H1 (cell line): ENCODE measurements at regions not wholly inside any gene's neighbourhood (a gene's known extent, or its start where the extent isn't known, plus 50 kb on each side); places are given as distances from the start of the nearest gene placed in this dataset.

Experiments used
- CTCF ChIA-PET: fragments of 300-600 bp; sonication (Branson Sonifier 250); formaldehyde crosslinking; loops from one replicate; lab custom pipeline; 2021; ENCODE audit not compliant: partially characterized antibody; lab: Charles Lee
- POLR2A ChIA-PET: fragments of 300-600 bp; sonication (Branson Sonifier 250); formaldehyde crosslinking; loops from one replicate; lab custom pipeline; 2021; ENCODE audit warnings: inconsistent platforms; ENCODE audit not compliant: partially characterized antibody; lab: Charles Lee
- DNase-seq, 2 experiments: peaks; one replicate each; pipeline versions ENCODE4 v3.0.0 to v3.0.0-alpha.2; 2010 to 2022; ENCODE audit warnings: low spot score in 2 of 2, low read depth in 1 of 2, mixed read lengths in 1 of 2
- FAIRE-seq: peaks from 2 replicates; lab custom pipeline; 2011; peaks lifted over from hg19 to GRCh38; lab: Jason Lieb, UNC
- H2AFZ ChIP-seq: 2 replicates; pipeline ENCODE4 v1.8.1; 2012; ENCODE audit warnings: low read length, inconsistent platforms
- H2AK5ac ChIP-seq: 2 replicates; pipeline ENCODE4 v1.6.1; 2013; ENCODE audit warnings: low read depth, low read length
- H2BK120ac ChIP-seq: replicated peaks from 2 replicates; pipeline ENCODE3; 2013; ENCODE audit warnings: low read depth, low read length, inconsistent platforms
- H2BK12ac ChIP-seq: 2 replicates; pipeline ENCODE4 v1.6.1; 2013; ENCODE audit warnings: low read depth, low read length
- H2BK15ac ChIP-seq: 2 replicates; pipeline ENCODE4 v1.6.1; 2013; ENCODE audit warnings: low read length
- H2BK20ac ChIP-seq: 2 replicates; pipeline ENCODE4 v1.6.1; 2013; ENCODE audit warnings: low read length
- H2BK5ac ChIP-seq: 2 replicates; pipeline ENCODE4 v1.6.1; 2013; ENCODE audit warnings: low read depth, low read length
- H3K14ac ChIP-seq: 2 replicates; pipeline ENCODE4 v1.6.1; 2013; ENCODE audit warnings: inconsistent platforms; ENCODE audit not compliant: insufficient read length
- H3K18ac ChIP-seq: 2 replicates; pipeline ENCODE4 v1.6.1; 2013; ENCODE audit warnings: low read length; ENCODE audit errors: extremely low read depth
- H3K23ac ChIP-seq: 2 replicates; pipeline ENCODE4 v1.6.1; 2013; ENCODE audit warnings: inconsistent platforms; ENCODE audit not compliant: insufficient read length
- H3K23me2 ChIP-seq: 2 replicates; pipeline ENCODE4 v1.6.1; 2013; ENCODE audit warnings: low read depth, low read length
- H3K27ac ChIP-seq: 2 replicates; pipeline ENCODE4 v1.6.1; 2011; ENCODE audit warnings: low read depth, low read length, inconsistent platforms
- H3K27me3 ChIP-seq, 4 experiments: replicated peaks in 1 of 4; 1 replicate in 1 of 4; 2 replicates in 3 of 4; pipeline versions ENCODE4 v1.6.1 to v1.8.1; 2011 to 2013; ENCODE audit warnings: low read length in 3 of 4, mild to moderate bottlenecking in 3 of 4, inconsistent platforms in 2 of 4, mixed read lengths in 2 of 4, moderate library complexity in 1 of 4; ENCODE audit not compliant: control insufficient read depth in 3 of 4, insufficient read depth in 3 of 4; ENCODE audit errors: extremely low read depth in 1 of 4
- H3K36me3 ChIP-seq, 4 experiments: 2 replicates each; pipeline versions ENCODE4 v1.6.1 to v1.8.1; 2011 to 2013; ENCODE audit warnings: mild to moderate bottlenecking in 4 of 4, low read length in 3 of 4, moderate library complexity in 2 of 4, control low read depth in 1 of 4, inconsistent platforms in 1 of 4; ENCODE audit not compliant: insufficient read depth in 4 of 4, control insufficient read depth in 2 of 4
- H3K4ac ChIP-seq: replicated peaks from 2 replicates; pipeline ENCODE3; 2013; ENCODE audit warnings: low read length, low read depth, mixed read lengths, inconsistent platforms; ENCODE audit not compliant: insufficient read length
- H3K4me1 ChIP-seq, 4 experiments: replicated peaks in 1 of 4; 1 replicate in 1 of 4; 2 replicates in 3 of 4; pipeline versions ENCODE4 v1.6.1 to v1.8.1; 2011 to 2013; ENCODE audit warnings: low read length in 3 of 4, inconsistent platforms in 2 of 4, mixed read lengths in 1 of 4; ENCODE audit not compliant: insufficient read depth in 4 of 4, control insufficient read depth in 3 of 4
- H3K4me2 ChIP-seq, 2 experiments: 2 replicates each; pipeline versions ENCODE4 v1.6.1 to v1.8.1; 2011 to 2013; ENCODE audit warnings: low read depth in 2 of 2, low read length in 2 of 2, control low read depth in 1 of 2, inconsistent platforms in 1 of 2, mild to moderate bottlenecking in 1 of 2; ENCODE audit not compliant: insufficient read depth in 1 of 2
- H3K4me3 ChIP-seq, 4 experiments: fragments of 200-600, 300-600 bp in 1 of 4; sonication (generic), shearing (Covaris generic), sonication (Bioruptor Twin) in 1 of 4; 2 replicates each; pipeline versions ENCODE4 v1.5.1 to v1.8.1; 2011 to 2016; ENCODE audit warnings: low read length in 4 of 4, low read depth in 3 of 4, control low read depth in 2 of 4, inconsistent platforms in 2 of 4, mild to moderate bottlenecking in 2 of 4, mixed read lengths in 1 of 4, moderate library complexity in 1 of 4; ENCODE audit not compliant: insufficient read depth in 2 of 4; ENCODE audit errors: extremely low read depth in 1 of 4
- H3K56ac ChIP-seq: replicated peaks from 2 replicates; pipeline ENCODE3; 2013; ENCODE audit warnings: low read depth, mild to moderate bottlenecking, mixed read lengths, low read length, inconsistent platforms; ENCODE audit not compliant: insufficient read length
- H3K79me1 ChIP-seq: 2 replicates; pipeline ENCODE4 v1.6.1; 2013; ENCODE audit warnings: low read depth, low read length, control low read depth
- H3K79me2 ChIP-seq, 2 experiments: 2 replicates each; pipeline versions ENCODE4 v1.6.1 to v1.8.1; 2012 to 2013; ENCODE audit warnings: low read length in 2 of 2, mild to moderate bottlenecking in 2 of 2, inconsistent platforms in 1 of 2; ENCODE audit not compliant: insufficient read depth in 2 of 2, control insufficient read depth in 1 of 2
- H3K9ac ChIP-seq, 4 experiments: replicated peaks in 1 of 4; 1 replicate in 1 of 4; 2 replicates in 3 of 4; pipeline versions ENCODE4 v1.6.1 to v1.8.1; 2011 to 2013; ENCODE audit warnings: low read depth in 3 of 4, low read length in 3 of 4, control low read depth in 2 of 4, mild to moderate bottlenecking in 2 of 4, moderate library complexity in 2 of 4, inconsistent platforms in 1 of 4; ENCODE audit errors: extremely low read depth in 1 of 4
- H3K9me3 ChIP-seq, 2 experiments: 2 replicates each; pipeline versions ENCODE4 v1.6.1 to v1.8.1; 2012 to 2013; ENCODE audit warnings: mild to moderate bottlenecking in 2 of 2, moderate library complexity in 2 of 2, control low read depth in 1 of 2, inconsistent platforms in 1 of 2, low read depth in 1 of 2, low read length in 1 of 2, mixed read lengths in 1 of 2; ENCODE audit not compliant: insufficient read depth in 2 of 2
- H4K20me1 ChIP-seq, 2 experiments: replicated peaks in 1 of 2; 2 replicates each; pipeline versions ENCODE3 to v1.8.1; 2011 to 2013; ENCODE audit warnings: inconsistent platforms in 2 of 2, low read length in 2 of 2, mild to moderate bottlenecking in 1 of 2; ENCODE audit not compliant: insufficient read depth in 2 of 2, control insufficient read depth in 1 of 2
- H4K5ac ChIP-seq: 2 replicates; pipeline ENCODE4 v1.6.1; 2013; ENCODE audit warnings: low read length, low read depth, mixed read lengths, inconsistent platforms; ENCODE audit not compliant: insufficient read length
- H4K8ac ChIP-seq: 2 replicates; pipeline ENCODE4 v1.8.0; 2013; ENCODE audit warnings: mild to moderate bottlenecking, moderate library complexity, low read length, inconsistent platforms; ENCODE audit not compliant: insufficient read depth; ENCODE audit errors: extremely low read depth
- H4K91ac ChIP-seq: replicated peaks from 2 replicates; pipeline ENCODE3; 2013; ENCODE audit warnings: low read length, mixed read lengths, inconsistent platforms; ENCODE audit not compliant: insufficient read length
- CTBP2 ChIP-seq: IDR thresholded peaks from 2 replicates; pipeline ENCODE4 v1.7.0; 2011; ENCODE audit warnings: borderline replicate concordance, mild to moderate bottlenecking, moderate library complexity, mixed read lengths, low read length; ENCODE audit not compliant: insufficient read depth, insufficient read length
- EP300 ChIP-seq, 2 experiments: IDR thresholded peaks; 1 replicate in 1 of 2; 2 replicates in 1 of 2; pipeline ENCODE4 v1.6.1; 2011 to 2012; ENCODE audit warnings: low read depth in 2 of 2, low read length in 2 of 2, mild to moderate bottlenecking in 2 of 2, borderline replicate concordance in 1 of 2, inconsistent platforms in 1 of 2, moderate library complexity in 1 of 2
- EZH2 ChIP-seq: fragments of 200-600 bp; sonication (generic); IDR thresholded peaks from 2 replicates; pipeline ENCODE4 v1.7.1; 2012; ENCODE audit warnings: low read depth, mild to moderate bottlenecking, moderate library complexity, low read length, inconsistent platforms; ENCODE audit not compliant: severe bottlenecking
- FOSL1 ChIP-seq: IDR thresholded peaks from 2 replicates; pipeline ENCODE4 v1.6.1; 2011; ENCODE audit warnings: mild to moderate bottlenecking, low read depth, low read length, moderate library complexity; ENCODE audit not compliant: insufficient read depth
- KDM1A ChIP-seq: fragments of 200-600, 300-600 bp; sonication (generic); IDR thresholded peaks from 2 replicates; pipeline ENCODE4 v1.7.1; 2016; ENCODE audit warnings: mild to moderate bottlenecking, low read length, borderline replicate concordance
- NANOG ChIP-seq: IDR thresholded peaks from 2 replicates; pipeline ENCODE4 v1.6.1; 2011; ENCODE audit warnings: low read length, low read depth, mild to moderate bottlenecking, inconsistent platforms; ENCODE audit not compliant: insufficient read depth, poor library complexity, severe bottlenecking
- POLR2AphosphoS5 ChIP-seq: IDR thresholded peaks from 2 replicates; pipeline ENCODE4 v1.6.1; 2011; ENCODE audit warnings: low read depth, low read length
- RBBP5 ChIP-seq: IDR thresholded peaks from 2 replicates; pipeline ENCODE4 v1.7.1; 2012; ENCODE audit warnings: low read depth, mild to moderate bottlenecking, inconsistent platforms, low read length, moderate library complexity, borderline replicate concordance
- RFX5 ChIP-seq: IDR thresholded peaks from 2 replicates; pipeline ENCODE4 v1.6.1; 2011; ENCODE audit warnings: low read depth, low read length, improper control_type of control experiment, borderline replicate concordance
- RXRA ChIP-seq: IDR thresholded peaks from 2 replicates; pipeline ENCODE4 v1.6.1; 2011; ENCODE audit warnings: low read depth, mild to moderate bottlenecking, low read length, moderate library complexity; ENCODE audit not compliant: insufficient read depth
- SIX5 ChIP-seq: IDR thresholded peaks from 2 replicates; pipeline ENCODE4 v1.6.1; 2011; ENCODE audit warnings: mild to moderate bottlenecking, low read depth, low read length
- TAF7 ChIP-seq: optimal IDR thresholded peaks from 2 replicates; pipeline ENCODE3; 2011; ENCODE audit warnings: low read depth, mild to moderate bottlenecking, inconsistent platforms, low read length, moderate library complexity, borderline replicate concordance
- YY1 ChIP-seq: IDR thresholded peaks from 2 replicates; pipeline ENCODE4 v1.6.1; 2011; ENCODE audit warnings: low read depth, mild to moderate bottlenecking, low read length
- WGBS, 2 experiments: shearing (Covaris generic) in 1 of 2; methylation state at CpG; one replicate each; pipeline versions ENCODE4 v1.1.6 to v1.1.7; 2013 to 2015; ENCODE audit warnings: low lambda C conversion rate in 2 of 2, mixed read lengths in 2 of 2, inconsistent platforms in 1 of 2, low coverage in 1 of 2, missing lambda C conversion rate in 1 of 2; ENCODE audit not compliant: insufficient replicate concordance in 2 of 2, insufficient coverage in 1 of 2, insufficient read length in 1 of 2; ENCODE audit errors: extremely low coverage in 1 of 2, missing lambda C conversion rate in 1 of 2; 5-methylcytosine and 5-hydroxymethylcytosine counted together
- TF ChIP-seq, protein P1 (sequence below): IDR thresholded peaks from 2 replicates; pipeline ENCODE4 v1.6.1; 2011; ENCODE audit warnings: low read depth, mild to moderate bottlenecking, low read length; ENCODE audit not compliant: insufficient read depth

DNA sequence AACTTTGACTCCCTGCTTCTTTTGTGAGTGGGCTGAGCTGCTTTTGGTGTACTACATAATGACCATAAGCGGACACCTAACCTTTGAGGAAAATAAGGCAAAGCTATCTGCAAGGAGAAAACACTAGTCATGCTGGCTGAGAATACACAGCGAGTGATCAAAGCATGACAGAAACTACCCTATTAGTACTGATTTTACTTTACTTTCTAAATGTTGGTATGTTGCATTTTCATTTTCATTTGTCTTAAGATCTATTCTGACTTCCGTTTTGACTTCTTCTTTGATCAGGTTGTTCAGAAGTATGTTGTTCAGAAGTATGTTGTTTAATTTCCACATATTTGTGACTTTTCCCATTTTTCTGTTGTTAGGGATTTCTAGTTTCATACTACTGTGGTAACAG is 361.1 kb downstream of the TRAM1L1 start:
- Histone ChIP-seq H3K79me1 (no peaks in the 10 kb centered on the region), H2AK5ac (no peak overlapping the region), H4K8ac (no peak overlapping the region), H2BK5ac (no peak overlapping the region), H2BK12ac (no peak overlapping the region), H2AFZ (no peak overlapping the region), H3K36me3 (no peaks in the 10 kb centered on the region), H2BK15ac (no peak overlapping the region), H2BK120ac (no peak overlapping the region), H3K56ac (no peak overlapping the region), H3K27me3 (no peaks in the 10 kb centered on the region), H2BK20ac (no peak overlapping the region), H3K14ac (no peak overlapping the region), H3K4me2 (no peak overlapping the region), H4K5ac (no peak overlapping the region), H4K91ac (no peak overlapping the region), H3K4ac (no peak overlapping the region), H3K18ac (no peak overlapping the region), H3K9me3 (no peaks in the 10 kb centered on the region), H3K4me3 (no peak overlapping the region), H3K23ac (no peak overlapping the region), H3K79me2 (no peaks in the 10 kb centered on the region), H3K9ac (no peak overlapping the region), H4K20me1 (no peaks in the 10 kb centered on the region), H3K23me2 (no peaks in the 10 kb centered on the region), H3K4me1 (no peaks in the 10 kb centered on the region), H3K27ac (no peak overlapping the region)
- ChIA-PET POLR2A (no interaction called here), CTCF (interaction anchor here (1.2 kb wide), 1 partner anchor 16 kb away, joined by 3 read pairs; no protein-coding TSS in a partner anchor)
- FAIRE-seq, result no peak
- WGBS, 2 experiments, result 92% methylated on average over 3 of the region's 3 CpGs; no CpG with 5 or more reads in 1 of the 2 experiments
- no peak for DNase-seq
- TF ChIP-seq RFX5, result no peak
- no peak for TF ChIP-seq CTBP2
- TF ChIP-seq, protein P1, sequence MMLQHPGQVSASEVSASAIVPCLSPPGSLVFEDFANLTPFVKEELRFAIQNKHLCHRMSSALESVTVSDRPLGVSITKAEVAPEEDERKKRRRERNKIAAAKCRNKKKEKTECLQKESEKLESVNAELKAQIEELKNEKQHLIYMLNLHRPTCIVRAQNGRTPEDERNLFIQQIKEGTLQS, result no peak
- no peak for TF ChIP-seq TAF7
- no peak for TF ChIP-seq RXRA
- TF ChIP-seq POLR2AphosphoS5, result no peak
- no peak for TF ChIP-seq EZH2
- no peak for TF ChIP-seq EP300 (IDR thresholded peaks at IDR 0.05; ENCODE audit: borderline replicate concordance in 1 of 2, low read depth in 2 of 2, low read length in 2 of 2)
- no peak for TF ChIP-seq KDM1A
- no peak for TF ChIP-seq YY1
- no peak for TF ChIP-seq FOSL1
- TF ChIP-seq RBBP5, result no peak
- no peak for TF ChIP-seq NANOG
- TF ChIP-seq SIX5, result no peak
